ENCODE measurements at regions not wholly inside any gene's neighbourhood (a gene's known extent, or its start where the extent isn't known, plus 50 kb on each side); places are given as distances from the start of the nearest gene placed in this dataset.

- no peak for TF ChIP-seq EZH2phosphoT487 (IDR thresholded peaks at IDR 0.05; ENCODE audit: insufficient read depth, low read depth)
- TF ChIP-seq EZH2 (IDR thresholded peaks at IDR 0.05; ENCODE audit: insufficient read depth, poor library complexity, severe bottlenecking), result no peak
Measured at GRCh38 chr6:14851281-14851680, 394.6 kb upstream of the JARID2 start.

Measured in GM23248 (cell line).